Right lobe of liver (tissue), 4 donors: ENCODE measurements at regions not wholly inside any gene's neighbourhood (a gene's known extent, or its start where the extent isn't known, plus 50 kb on each side); places are given as distances from the start of the nearest gene placed in this dataset.

Experiments
- CTCF ChIP-seq, 4 donors: fragments of 200-600 bp in 3 of 4; fragments of 450-650 bp in 1 of 4; IDR thresholded peaks; one replicate each; pipeline versions ENCODE4 v1.5.1 to v1.8.0; 2016 to 2022; ENCODE audit warnings: antibody characterized with exemption in 4 of 4, mild to moderate bottlenecking in 2 of 4
- POLR2A ChIP-seq: fragments of 450-650 bp; IDR thresholded peaks from one replicate; pipeline ENCODE4 v1.6.1; 2017; ENCODE audit warnings: antibody characterized with exemption, mild to moderate bottlenecking
- donor health status: DM: no; HTN: no; CAD: no.
- donor health status: DM: no; HTN: no; CAD: no.
- donor health status: DM: no; HTN: yes; CAD: no.

GRCh38 chr11:45384711-45385241 lies 98.6 kb upstream of the SYT13 start:
- TF ChIP-seq CTCF (IDR thresholded peaks at IDR 0.05) (no peak), POLR2A (no peak)
